Endodermal cell (in vitro differentiated cells): ENCODE measurements at regions not wholly inside any gene's neighbourhood (a gene's known extent, or its start where the extent isn't known, plus 50 kb on each side); places are given as distances from the start of the nearest gene placed in this dataset.

Experiments used
- DNase-seq: peaks from one replicate; pipeline ENCODE4 v3.0.0-alpha.2; 2017
- H3K27ac ChIP-seq: 2 replicates; pipeline ENCODE4 v1.5.1; 2013; ENCODE audit warnings: mild to moderate bottlenecking, low read depth, low read length, moderate library complexity
- H3K27me3 ChIP-seq: 2 replicates; pipeline ENCODE4 v1.6.1; 2013; ENCODE audit warnings: mild to moderate bottlenecking, low read length, moderate library complexity; ENCODE audit not compliant: insufficient read depth, control insufficient read depth, poor library complexity, severe bottlenecking
- H3K36me3 ChIP-seq: 2 replicates; pipeline ENCODE4 v1.7.0; 2013; ENCODE audit warnings: mild to moderate bottlenecking, low read length, moderate library complexity; ENCODE audit not compliant: control insufficient read depth, insufficient read depth
- H3K4me1 ChIP-seq: one replicate; pipeline ENCODE4 v1.7.0; 2013; ENCODE audit warnings: low read length; ENCODE audit not compliant: control insufficient read depth, insufficient read depth
- H3K4me3 ChIP-seq: 2 replicates; pipeline ENCODE4 v1.5.1; 2013; ENCODE audit warnings: mild to moderate bottlenecking, low read length, moderate library complexity
- H3K9ac ChIP-seq: 2 replicates; pipeline ENCODE4 v1.6.1; 2013; ENCODE audit warnings: mild to moderate bottlenecking, low read length, moderate library complexity; ENCODE audit not compliant: poor library complexity, severe bottlenecking; ENCODE audit errors: extremely low read depth
- H3K9me3 ChIP-seq: 2 replicates; pipeline ENCODE4 v1.6.1; 2013; ENCODE audit warnings: mild to moderate bottlenecking, low read length, moderate library complexity; ENCODE audit not compliant: control insufficient read depth
- H3K27ac Mint-ChIP-seq: 2 replicates; pipeline ENCODE4 v1.8.0; 2020; ENCODE audit warnings: mixed read lengths
- H3K27me3 Mint-ChIP-seq: 2 replicates; pipeline ENCODE4 v1.8.0; 2021; ENCODE audit warnings: mild to moderate bottlenecking, mixed read lengths; ENCODE audit not compliant: insufficient read depth
- H3K36me3 Mint-ChIP-seq: 2 replicates; pipeline ENCODE4 v1.8.0; 2020; ENCODE audit warnings: low read depth, mixed read lengths
- H3K4me1 Mint-ChIP-seq: 2 replicates; pipeline ENCODE4 v1.8.0; 2020; ENCODE audit warnings: mixed read lengths
- H3K4me3 Mint-ChIP-seq: 2 replicates; pipeline ENCODE4 v1.8.0; 2020; ENCODE audit warnings: mild to moderate bottlenecking, moderate library complexity, mixed read lengths
- H3K9me3 Mint-ChIP-seq: 2 replicates; pipeline ENCODE4 v1.8.0; 2020; ENCODE audit warnings: mild to moderate bottlenecking, mixed read lengths
- CTCF ChIP-seq: fragments of 200-600 bp; sonication (generic); conservative IDR thresholded peaks from 2 replicates; pipeline ENCODE4 v1.5.0; 2021; ENCODE audit warnings: antibody characterized with exemption, mild to moderate bottlenecking
- WGBS, 2 experiments: methylation state at CpG; one replicate each; pipeline versions ENCODE4 v1.1.5 to v1.1.7; 2013; ENCODE audit warnings: missing lambda C conversion rate in 2 of 2, mixed read lengths in 1 of 2; ENCODE audit not compliant: insufficient coverage in 1 of 2, insufficient read length in 1 of 2; 5-methylcytosine and 5-hydroxymethylcytosine counted together

- Histone ChIP-seq H3K36me3 (no peaks in the 10 kb centered on the region), H3K9me3 (peaks cover 5% of the 10 kb centered on the region), H3K9ac (no peak overlapping the region), H3K4me1 (no peaks in the 10 kb centered on the region), H3K27ac (no peak overlapping the region), H3K4me3 (no peak overlapping the region), H3K27me3 (no peaks in the 10 kb centered on the region)
- Mint-ChIP-seq H3K4me1 (peaks cover 6% of the 10 kb centered on the region), H3K4me3 (no peak overlapping the region), H3K27ac (no peak overlapping the region), H3K36me3 (no peaks in the 10 kb centered on the region), H3K9me3 (no peaks in the 10 kb centered on the region), H3K27me3 (no peaks in the 10 kb centered on the region)
- TF ChIP-seq CTCF: no peak
- DNase-seq: no peak
- 70 to 90% methylated on average over 3 to 4 of the region's 4 CpGs for WGBS, 2 experiments
These were observed 616.1 kb upstream of the ALCAM start for GRCh38 chr3:104750581-104750980.

GRCh38 chr3:104755791-104756190 lies 610.9 kb upstream of the ALCAM start:
- no peak for TF ChIP-seq CTCF
- H3K9ac ChIP-seq: no peak overlapping the region
- H3K4me1 Mint-ChIP-seq: no peaks in the 10 kb centered on the region
- no peaks in the 10 kb centered on the region for H3K27me3 ChIP-seq
- no peaks in the 10 kb centered on the region for H3K9me3 ChIP-seq
- H3K4me3 ChIP-seq: no peak overlapping the region
- no peak overlapping the region for H3K27ac Mint-ChIP-seq
- H3K9me3 Mint-ChIP-seq: peaks cover 6% of the 10 kb centered on the region
- no peaks in the 10 kb centered on the region for H3K36me3 ChIP-seq
- no peak for DNase-seq
- no peak overlapping the region for H3K27ac ChIP-seq
- H3K4me3 Mint-ChIP-seq: no peak overlapping the region
- H3K4me1 ChIP-seq: no peaks in the 10 kb centered on the region
- H3K27me3 Mint-ChIP-seq: no peaks in the 10 kb centered on the region
- no peaks in the 10 kb centered on the region for H3K36me3 Mint-ChIP-seq
- 89% methylated on average over 1 of the region's 1 CpG; no CpG with 5 or more reads in 1 of the 2 experiments for WGBS, 2 experiments

GRCh38 chr3:104763007-104763406 lies 603.7 kb upstream of the ALCAM start:
- TF ChIP-seq CTCF: no peak
- no peaks in the 10 kb centered on the region for H3K27me3 ChIP-seq
- H3K9me3 Mint-ChIP-seq: no peaks in the 10 kb centered on the region
- H3K9ac ChIP-seq: no peak overlapping the region
- H3K4me3 Mint-ChIP-seq: no peak overlapping the region
- no peaks in the 10 kb centered on the region for H3K36me3 ChIP-seq
- no peaks in the 10 kb centered on the region for H3K9me3 ChIP-seq
- H3K4me1 Mint-ChIP-seq: no peaks in the 10 kb centered on the region
- H3K4me1 ChIP-seq: no peaks in the 10 kb centered on the region
- no peak overlapping the region for H3K27ac ChIP-seq
- DNase-seq: no peak
- H3K36me3 Mint-ChIP-seq: no peaks in the 10 kb centered on the region
- no peak overlapping the region for H3K4me3 ChIP-seq
- no peaks in the 10 kb centered on the region for H3K27me3 Mint-ChIP-seq
- no peak overlapping the region for H3K27ac Mint-ChIP-seq
